Aorta (tissue), 5 donors: ENCODE measurements at regions not wholly inside any gene's neighbourhood (a gene's known extent, or its start where the extent isn't known, plus 50 kb on each side); places are given as distances from the start of the nearest gene placed in this dataset.

Experiments used
- ATAC-seq: fragments of 200-7000 bp; cut with Tn5 transposase; one replicate; pipeline ENCODE4 v1.9.1; 2022; ENCODE audit warnings: moderate library complexity; ENCODE audit not compliant: low FRiP score
- DNase-seq, 2 donors: peaks; one replicate each; pipeline ENCODE4 v3.0.0-alpha.2; 2020
- H3K27ac ChIP-seq, 2 donors: one replicate each; pipeline ENCODE4 v1.5.1; 2013; ENCODE audit warnings: low read length in 2 of 2, mild to moderate bottlenecking in 2 of 2, moderate library complexity in 2 of 2, control low read depth in 1 of 2, inconsistent platforms in 1 of 2, low read depth in 1 of 2
- H3K27me3 ChIP-seq, 2 donors: one replicate each; pipeline ENCODE4 v1.6.1; 2013; ENCODE audit warnings: control low read depth in 1 of 2, low read length in 1 of 2, mild to moderate bottlenecking in 1 of 2, moderate library complexity in 1 of 2; ENCODE audit not compliant: insufficient read depth in 2 of 2, control insufficient read depth in 1 of 2
- H3K36me3 ChIP-seq, 2 donors: one replicate each; pipeline ENCODE4 v1.6.1; 2013; ENCODE audit warnings: control low read depth in 1 of 2, low read length in 1 of 2, mild to moderate bottlenecking in 1 of 2; ENCODE audit not compliant: insufficient read depth in 2 of 2, control insufficient read depth in 1 of 2
- H3K4me1 ChIP-seq, 2 donors: one replicate each; pipeline ENCODE4 v1.6.1; 2013; ENCODE audit warnings: low read length in 2 of 2, control low read depth in 1 of 2, mild to moderate bottlenecking in 1 of 2, moderate library complexity in 1 of 2; ENCODE audit not compliant: insufficient read depth in 2 of 2, control insufficient read depth in 1 of 2
- H3K4me3 ChIP-seq, 2 donors: one replicate each; pipeline ENCODE4 v1.5.1; 2013; ENCODE audit warnings: low read length in 2 of 2, control low read depth in 1 of 2, mild to moderate bottlenecking in 1 of 2
- H3K9me3 ChIP-seq: one replicate; pipeline ENCODE4 v1.6.1; 2013; ENCODE audit warnings: mild to moderate bottlenecking, low read length; ENCODE audit not compliant: control insufficient read depth
- WGBS, 2 donors: extraction: QIAGEN DNeasy Blood & Tissue Kit; methylation state at CpG; one replicate each; pipeline ENCODE4 v1.1.7; 2013; 5-methylcytosine and 5-hydroxymethylcytosine counted together
- intact Hi-C, 2 donors: fragments of 100-400 bp; cut with DNase I; formaldehyde crosslinking; loops; one replicate each; pipeline versions ENCODE4 v1.14.2 to v1.15.0; 2022
- donor health status: healthy with polysubstance abuse.
- donor health status: Bipolar disorder and iron deficiency.
- donor health status: DM: no; HTN: no; CAD: no.
- donor health status: DM: no; HTN: no; CAD: no.
- donor health status: DM: yes; HTN: yes; CAD: no.

DNA sequence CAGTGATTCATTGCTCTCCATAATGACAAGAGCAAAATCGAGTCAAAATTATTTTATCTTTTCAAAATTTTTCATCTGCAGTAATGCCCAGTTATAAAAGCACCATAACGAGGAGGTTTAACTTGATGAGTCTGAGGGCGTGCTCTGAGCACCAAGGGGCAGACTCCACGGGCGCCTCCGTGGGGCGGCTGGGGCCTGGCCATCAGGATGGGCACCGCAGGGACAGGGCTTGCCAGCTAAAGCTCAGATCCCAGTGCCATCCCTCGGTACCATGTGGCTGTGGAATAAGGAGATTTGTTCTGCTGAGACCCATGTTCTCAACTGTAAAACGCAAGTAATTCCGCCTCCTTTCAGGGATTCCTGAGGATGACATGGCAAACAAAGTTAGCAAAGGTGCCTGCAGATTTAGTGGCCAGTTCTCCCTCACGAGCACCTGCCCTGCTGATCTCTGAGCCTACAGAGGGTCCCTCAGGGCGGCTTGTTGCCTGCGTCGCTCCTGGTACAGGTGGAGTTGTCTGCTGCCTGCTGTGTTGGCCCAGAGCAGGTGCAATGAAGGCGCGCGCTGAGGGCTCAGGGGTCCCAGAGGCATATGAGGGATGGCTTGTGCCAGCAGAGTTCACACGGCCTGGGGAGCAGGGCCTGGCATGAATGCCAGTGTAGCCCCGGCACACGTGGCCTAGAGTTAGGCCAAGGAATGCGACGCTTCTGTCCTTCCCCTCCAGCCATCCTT lies 584.4 kb downstream of the TCERG1L start:
- no peak overlapping the region for H3K27ac ChIP-seq
- no peaks in the 10 kb centered on the region for H3K9me3 ChIP-seq
- no peaks in the 10 kb centered on the region for H3K36me3 ChIP-seq
- H3K27me3 ChIP-seq: no peaks in the 10 kb centered on the region
- 85 to 87% methylated on average over 23 of the region's 23 CpGs for WGBS, 2 donors
- ATAC-seq (no peak), DNase-seq (no peak)
- no peaks in the 10 kb centered on the region for H3K4me1 ChIP-seq
- no peak overlapping the region for H3K4me3 ChIP-seq
- intact Hi-C loops: no loop called here

DNA sequence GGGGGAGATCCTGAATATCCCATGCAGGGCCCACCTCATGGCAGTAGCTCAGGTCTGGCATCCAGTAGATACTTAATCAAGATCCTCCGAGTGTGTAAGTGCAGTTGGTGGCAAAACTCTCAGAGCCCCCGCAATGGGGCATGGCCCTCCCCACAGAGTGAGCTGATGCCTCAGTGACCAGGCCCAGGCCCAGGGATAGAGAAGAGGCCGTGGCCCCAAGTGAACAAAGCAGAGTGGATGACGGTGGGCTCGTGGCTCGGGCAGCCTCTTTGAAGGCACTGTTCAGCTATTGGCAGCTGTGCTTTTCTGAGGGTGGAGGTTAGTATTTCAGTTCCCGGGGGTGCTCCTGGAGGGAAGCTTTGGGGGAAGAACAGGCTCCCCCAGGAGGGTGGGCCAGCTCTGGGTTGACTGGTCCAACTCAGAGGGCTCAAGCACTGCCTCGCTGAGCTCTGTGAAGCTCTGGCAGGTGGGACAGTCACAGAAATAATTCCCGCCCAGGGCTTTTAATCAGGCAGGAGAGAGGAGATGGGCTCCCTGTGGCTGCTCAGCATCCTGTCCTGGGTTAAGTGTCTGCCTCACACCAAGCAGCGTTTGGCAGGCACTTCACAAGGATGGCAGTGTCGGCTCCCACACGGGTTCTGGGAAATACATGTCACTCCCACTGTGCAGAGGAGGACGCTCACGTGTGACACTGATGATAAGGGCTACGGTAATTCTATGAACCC lies 583.6 kb downstream of the TCERG1L start:
- Histone ChIP-seq H3K36me3 (no peaks in the 10 kb centered on the region), H3K4me1 (no peaks in the 10 kb centered on the region), H3K4me3 (no peak overlapping the region), H3K27ac (no peak overlapping the region), H3K27me3 (no peaks in the 10 kb centered on the region), H3K9me3 (no peaks in the 10 kb centered on the region)
- intact Hi-C loops: no loop called here
- ATAC-seq: no peak
- peak in 1 of 2 donors; percentile 39 for DNase-seq
- WGBS, 2 donors: 71 to 73% methylated on average over 15 of the region's 15 CpGs

DNA sequence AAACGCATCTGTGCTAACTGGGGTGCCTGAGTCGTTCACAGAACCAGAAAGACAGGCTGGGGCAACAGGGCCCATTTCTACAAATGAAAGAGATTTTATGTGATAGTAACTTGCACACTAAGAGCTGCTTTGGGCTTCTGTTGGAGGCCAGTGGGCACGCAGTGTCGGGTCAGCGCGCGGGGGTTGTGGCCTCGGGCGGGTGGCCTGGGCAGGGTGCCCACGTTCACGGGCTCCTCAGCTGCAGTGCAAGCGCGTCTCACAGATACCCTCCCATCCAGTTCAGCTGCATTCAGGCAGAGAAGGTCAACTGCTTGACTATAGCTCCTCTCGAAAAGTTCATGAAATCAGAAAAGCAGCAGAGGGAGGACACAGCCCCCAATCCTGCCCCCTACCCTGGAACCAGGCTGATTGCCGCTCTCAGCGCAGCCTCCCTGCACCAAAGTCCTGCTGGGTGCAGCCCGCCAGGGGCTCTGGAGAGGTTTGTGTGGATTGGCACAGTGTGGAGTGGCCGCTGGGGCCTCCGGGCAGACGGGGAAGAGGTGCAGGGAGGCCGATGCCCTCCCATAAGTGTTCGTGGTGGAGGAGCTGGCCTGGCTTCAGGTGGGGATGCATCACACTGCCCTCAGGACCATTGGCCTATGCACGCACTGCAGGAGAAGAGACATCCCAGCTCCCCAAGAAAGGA lies 582.8 kb downstream of the TCERG1L start:
- Histone ChIP-seq H3K36me3 (no peaks in the 10 kb centered on the region), H3K27me3 (no peaks in the 10 kb centered on the region), H3K9me3 (no peaks in the 10 kb centered on the region), H3K27ac (no peak overlapping the region), H3K4me3 (no peak overlapping the region), H3K4me1 (no peaks in the 10 kb centered on the region)
- DNase-seq (peak in 1 of 2 donors; percentile 53), ATAC-seq (peak; percentile 13)
- intact Hi-C loops: no loop called here
- 82 to 83% methylated on average over 23 of the region's 23 CpGs for WGBS, 2 donors

DNA sequence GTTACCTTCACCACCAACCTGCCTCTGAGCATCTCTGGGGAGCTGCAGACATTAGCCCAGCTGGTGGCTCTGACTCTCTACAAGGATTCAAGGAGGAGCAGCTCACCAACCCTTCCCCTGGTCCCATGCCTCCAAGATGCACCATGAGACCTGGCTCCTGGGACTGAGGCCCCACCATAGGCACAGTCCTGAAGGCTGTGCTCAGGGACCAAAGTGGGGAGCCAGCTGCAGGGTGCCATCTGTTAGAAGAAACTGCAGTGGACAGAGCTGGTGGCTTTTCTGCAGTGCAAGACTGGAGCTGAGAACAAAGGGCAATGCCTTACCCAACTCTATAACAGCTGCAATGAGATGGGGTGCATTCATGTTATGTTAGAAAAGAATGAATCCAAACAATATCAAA lies 581.6 kb downstream of the TCERG1L start:
- no peak for ATAC-seq
- Histone ChIP-seq H3K36me3 (no peaks in the 10 kb centered on the region), H3K27ac (no peak overlapping the region), H3K9me3 (no peaks in the 10 kb centered on the region), H3K4me3 (no peak overlapping the region), H3K4me1 (no peaks in the 10 kb centered on the region), H3K27me3 (no peaks in the 10 kb centered on the region)
- peak in 1 of 2 donors; percentile 24 for DNase-seq
- intact Hi-C loops: no loop called here

DNA sequence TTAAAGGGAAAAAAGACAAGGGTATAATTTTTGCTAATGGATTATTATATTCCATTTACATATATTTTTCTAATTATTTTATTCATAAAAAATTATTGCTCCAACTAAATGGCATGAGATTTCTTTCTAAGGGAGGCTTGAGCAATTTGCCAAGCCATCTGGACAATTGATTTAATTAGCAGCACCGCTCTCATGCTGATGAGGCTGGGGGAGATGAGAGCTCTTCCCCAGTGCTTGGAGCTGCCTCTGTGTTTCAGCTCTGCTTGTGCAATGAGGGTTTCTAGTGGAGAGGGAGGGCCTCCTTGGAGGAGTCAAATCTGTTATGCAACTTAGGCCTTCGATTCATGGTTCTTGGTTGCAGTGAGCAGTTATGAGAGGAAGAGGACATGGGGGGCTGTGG lies 574.3 kb downstream of the TCERG1L start:
- intact Hi-C loops: no loop called here
- DNase-seq (no peak), ATAC-seq (no peak)
- no peak overlapping the region for H3K4me3 ChIP-seq
- WGBS, 2 donors: 50 to 61% methylated on average over 2 of the region's 2 CpGs
- H3K36me3 ChIP-seq: no peaks in the 10 kb centered on the region
- H3K4me1 ChIP-seq: no peaks in the 10 kb centered on the region
- no peaks in the 10 kb centered on the region for H3K27me3 ChIP-seq
- H3K9me3 ChIP-seq: no peaks in the 10 kb centered on the region
- no peak overlapping the region for H3K27ac ChIP-seq

DNA sequence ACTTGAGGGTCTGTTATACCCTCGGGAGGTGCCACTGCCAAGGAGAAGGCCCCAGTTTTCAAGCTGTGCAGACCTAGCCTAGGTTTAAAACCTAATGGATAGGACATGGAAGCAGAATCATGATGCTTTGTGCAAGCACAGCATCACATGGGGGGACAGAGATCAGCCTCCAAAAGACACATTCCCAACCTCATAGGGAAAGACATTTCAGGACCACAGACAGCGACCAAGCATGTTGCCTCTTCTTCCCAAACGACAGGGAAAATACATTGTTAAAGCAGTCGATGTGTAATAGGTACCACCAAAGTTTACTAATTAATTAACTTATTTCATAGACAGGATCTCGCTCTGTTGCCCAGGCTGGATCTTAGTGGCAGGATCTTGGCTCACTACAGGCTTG lies 573.9 kb downstream of the TCERG1L start:
- Histone ChIP-seq H3K27ac (no peak overlapping the region), H3K4me1 (no peaks in the 10 kb centered on the region), H3K36me3 (no peaks in the 10 kb centered on the region), H3K4me3 (no peak overlapping the region), H3K9me3 (no peaks in the 10 kb centered on the region), H3K27me3 (no peaks in the 10 kb centered on the region)
- 31 to 35% methylated on average over 5 of the region's 5 CpGs for WGBS, 2 donors
- DNase-seq (no peak), ATAC-seq (no peak)
- intact Hi-C loops: no loop called here

DNA sequence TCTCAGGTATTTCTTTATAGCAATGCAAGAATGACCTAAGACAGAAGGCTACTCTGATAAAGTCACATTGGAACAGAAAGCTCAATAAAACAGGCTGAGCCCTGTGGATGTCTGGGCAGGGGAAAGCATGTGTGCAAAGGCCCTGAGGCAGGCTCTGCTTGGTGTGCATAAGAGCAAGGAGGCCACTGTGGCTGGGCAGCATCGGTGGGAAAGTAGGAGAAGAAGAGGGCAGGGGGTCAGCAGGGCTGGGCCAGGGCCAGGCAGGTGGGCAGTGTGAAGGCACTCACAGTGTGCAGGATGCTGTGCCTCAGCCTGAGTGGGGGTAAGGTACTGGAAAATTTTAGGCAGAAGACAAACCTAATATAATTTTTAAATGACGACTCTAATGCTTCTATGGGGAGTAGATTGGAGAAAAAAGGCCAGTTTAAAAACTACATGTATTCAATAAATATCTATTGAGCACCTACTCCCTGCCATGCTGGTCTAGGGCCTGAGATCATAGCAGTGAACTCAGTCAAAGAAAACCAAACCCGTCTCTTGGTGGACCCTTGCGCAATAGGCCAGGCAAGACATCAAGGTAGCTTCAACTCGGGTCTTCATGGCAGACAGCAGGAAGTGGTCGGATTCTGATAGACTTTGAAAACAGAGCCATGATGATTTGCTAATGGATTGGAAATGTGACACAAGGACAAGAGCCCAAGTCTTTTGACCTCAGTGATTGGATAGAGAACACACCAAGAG lies 572.3 kb downstream of the TCERG1L start:
- intact Hi-C loops: no loop called here
- no peaks in the 10 kb centered on the region for H3K36me3 ChIP-seq
- H3K4me3 ChIP-seq: no peak overlapping the region
- H3K27ac ChIP-seq: no peak overlapping the region
- WGBS, 2 donors: 86 to 96% methylated on average over 6 of the region's 6 CpGs
- DNase-seq: peak in 1 of 2 donors; percentile 45
- H3K9me3 ChIP-seq: no peaks in the 10 kb centered on the region
- ATAC-seq: no peak
- H3K4me1 ChIP-seq: no peaks in the 10 kb centered on the region
- no peaks in the 10 kb centered on the region for H3K27me3 ChIP-seq

DNA sequence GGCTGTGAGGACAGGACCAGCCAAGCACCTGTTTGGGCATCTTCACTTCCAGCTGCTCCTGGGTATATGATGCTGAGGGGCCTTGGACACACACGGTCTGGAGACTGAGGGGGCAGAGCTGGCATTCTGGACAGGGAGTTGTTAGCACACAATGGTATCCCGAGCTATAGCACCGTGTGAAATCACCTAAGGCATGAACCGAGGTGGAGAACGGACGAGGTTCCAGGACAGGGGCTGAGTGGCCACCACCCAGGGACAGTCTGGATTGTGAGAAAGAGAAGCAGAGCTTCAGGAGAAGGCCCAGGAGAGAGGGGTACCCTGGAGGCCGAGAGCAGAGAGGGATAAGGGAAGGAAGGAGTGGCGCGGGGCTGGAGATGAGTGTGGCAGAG lies 571.8 kb downstream of the TCERG1L start:
- no peaks in the 10 kb centered on the region for H3K36me3 ChIP-seq
- no peaks in the 10 kb centered on the region for H3K4me1 ChIP-seq
- DNase-seq (peak in 1 of 2 donors; percentile 32), ATAC-seq (no peak)
- H3K9me3 ChIP-seq: no peaks in the 10 kb centered on the region
- WGBS, 2 donors: 76 to 78% methylated on average over 9 of the region's 9 CpGs
- H3K27ac ChIP-seq: no peak overlapping the region
- intact Hi-C loops: no loop called here
- H3K4me3 ChIP-seq: no peak overlapping the region
- H3K27me3 ChIP-seq: no peaks in the 10 kb centered on the region
